Heart left ventricle (tissue), 16 donors: ENCODE measurements at regions not wholly inside any gene's neighbourhood (a gene's known extent, or its start where the extent isn't known, plus 50 kb on each side); places are given as distances from the start of the nearest gene placed in this dataset.

Experiments used
- ATAC-seq, 4 donors: fragments of 200-7000 bp; cut with Tn5 transposase; one replicate each; pipeline ENCODE4 v1.9.1; 2020 to 2022; ENCODE audit warnings: moderate library complexity in 4 of 4, mild to moderate bottlenecking in 3 of 4, moderate number of reproducible peaks in 1 of 4
- DNase-seq, 5 donors: peaks; one replicate each; pipeline ENCODE4 v3.0.0-alpha.2; 2020
- H3K27ac ChIP-seq, 12 donors: fragments of 200-600 bp; sonication (generic) in 4 of 12; one replicate each; pipeline versions ENCODE4 v1.5.0 to v1.8.0; 2016 to 2022; ENCODE audit warnings: mild to moderate bottlenecking in 2 of 12
- H3K27me3 ChIP-seq, 9 donors: fragments of 200-600 bp; sonication (generic) in 2 of 9; one replicate each; pipeline versions ENCODE4 v1.5.1 to v1.8.0; 2016 to 2022; ENCODE audit warnings: mild to moderate bottlenecking in 3 of 9
- H3K36me3 ChIP-seq, 9 donors: fragments of 200-600 bp; sonication (generic) in 2 of 9; one replicate each; pipeline versions ENCODE4 v1.5.0 to v1.8.0; 2018 to 2022; ENCODE audit warnings: mild to moderate bottlenecking in 2 of 9
- H3K4me1 ChIP-seq, 12 donors: fragments of 200-600 bp; sonication (generic) in 4 of 12; one replicate each; pipeline versions ENCODE4 v1.5.0 to v1.8.0; 2016 to 2022; ENCODE audit warnings: mild to moderate bottlenecking in 3 of 12
- H3K4me3 ChIP-seq, 12 donors: fragments of 200-600 bp; sonication (generic) in 4 of 12; one replicate each; pipeline versions ENCODE4 v1.5.0 to v1.8.0; 2017 to 2022; ENCODE audit warnings: mild to moderate bottlenecking in 9 of 12, moderate library complexity in 4 of 12
- H3K9me3 ChIP-seq, 12 donors: fragments of 200-600 bp; sonication (generic) in 4 of 12; one replicate each; pipeline versions ENCODE4 v1.5.0 to v1.8.0; 2016 to 2022; ENCODE audit warnings: mild to moderate bottlenecking in 1 of 12
- POLR2A ChIP-seq, 2 donors: fragments of 450-650 bp; IDR thresholded peaks; one replicate each; pipeline ENCODE4 v1.6.1; 2017; ENCODE audit warnings: antibody characterized with exemption in 2 of 2, mild to moderate bottlenecking in 2 of 2, moderate library complexity in 2 of 2
- WGBS, 4 donors: extraction: QIAGEN DNeasy Blood & Tissue Kit in 2 of 4; methylation state at CpG; one replicate each; pipeline versions ENCODE4 v1.1.5 to v1.1.7; 2013 to 2018; 5-methylcytosine and 5-hydroxymethylcytosine counted together
- intact Hi-C, 10 donors: fragments of 100-400 bp; cut with DNase I; formaldehyde crosslinking; loops; one replicate each; pipeline versions ENCODE4 v1.11.1 to v1.14.2; 2022
- TF ChIP-seq, protein P1 (sequence below), 12 donors: fragments of 200-600 bp; sonication (generic) in 4 of 12; IDR thresholded peaks; one replicate each; pipeline versions ENCODE4 v1.5.0 to v1.8.0; 2018 to 2022; ENCODE audit warnings: antibody characterized with exemption in 12 of 12, mild to moderate bottlenecking in 5 of 12
- donor health status: ischemic (EF 13 %, LVEDD 7.1; RV severe dilation, severe dysfunction).
- donor health status: healthy with polysubstance abuse.
- donor health status: DM: no; HTN: yes; CAD: no.
- donor health status: DM: no; HTN: no; CAD: no.
- donor health status: ischemic (EF 25% LVEDD 6.9; RV normal size, moderate dysfunction).
- donor health status: ischemic (EF 25% LVEDD 5.7; RV mildly dilated, moderate dysfunction).
- donor health status: healthy.
- donor health status: DM: yes; HTN: yes; CAD: no.
- donor health status: ischemic (EF 35%, LVEDD 5.7; RV mildly dilated, moderate dysfunction).
- donor health status: nonischemic (EF 11% LVEDD 7.7; RV severe dilation, severe dysfunction).
- donor health status: DM: yes; HTN: yes; CAD: no.
- donor health status: PGD.
- donor health status: ischemic (EF 29% LVEDD 5.4; RV normal size, mild dysfunction).
- donor health status: nonischemic (EF 23%, LVEDD 6.1; RV moderate dilation, normal function).

DNA sequence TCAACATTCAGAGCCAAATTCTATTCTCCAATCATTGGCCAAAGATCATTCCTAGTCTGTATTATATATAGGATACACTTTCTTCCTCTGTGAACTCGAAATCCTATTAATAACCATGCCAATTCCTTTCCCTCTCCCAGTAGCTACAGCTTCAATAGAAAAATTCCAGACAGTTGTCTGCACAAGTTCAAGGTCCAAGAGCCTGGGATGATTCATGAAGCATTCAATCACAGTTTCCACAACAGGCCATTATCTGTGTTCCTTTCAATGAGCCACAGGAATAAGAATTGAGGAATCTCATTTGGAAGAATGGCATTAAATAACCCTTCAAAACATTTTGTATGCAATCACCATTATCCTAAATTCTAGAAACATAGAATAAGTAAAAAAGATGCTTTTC is 437.4 kb downstream of the RMST start:
- WGBS, 4 donors = 41 to 63% (median 57%) methylated on average over 1 of the region's 1 CpG
- ATAC-seq = no peak
- peaks cover 0 to 5% (median 0%) of the 10 kb centered on the region in 9 donors for H3K27me3 ChIP-seq
- intact Hi-C loops = no loop called here
- no peaks in the 10 kb centered on the region for H3K9me3 ChIP-seq
- H3K36me3 ChIP-seq = no peaks in the 10 kb centered on the region
- H3K27ac ChIP-seq = no peak overlapping the region
- H3K4me3 ChIP-seq = no peak overlapping the region
- TF ChIP-seq POLR2A (IDR thresholded peaks at IDR 0.05) = no peak
- no peaks in the 10 kb centered on the region for H3K4me1 ChIP-seq
- no peak for DNase-seq

DNA sequence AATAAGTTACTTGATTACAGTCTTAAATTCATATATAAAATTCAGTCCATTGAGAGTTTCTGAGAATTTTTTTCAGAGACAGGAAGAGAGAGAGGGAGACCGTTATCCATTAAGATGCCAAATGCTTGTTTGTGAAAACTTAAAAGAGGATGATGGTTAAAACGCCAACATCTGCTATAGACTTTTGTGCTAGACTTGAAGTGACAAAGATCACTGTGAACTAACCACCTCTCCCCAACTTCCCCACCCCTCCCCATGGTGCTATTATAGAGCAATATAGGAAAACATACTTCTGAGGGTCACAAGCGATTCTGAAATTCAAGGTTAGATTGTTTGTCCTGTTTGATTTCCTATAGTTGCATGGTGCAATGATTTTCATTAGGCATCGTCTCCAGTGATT is 440.8 kb downstream of the RMST start:
- peaks cover 0 to 5% (median 0%) of the 10 kb centered on the region in 9 donors for H3K27me3 ChIP-seq
- WGBS, 4 donors = 73 to 80% (median 76%) methylated on average over 4 of the region's 4 CpGs
- H3K27ac ChIP-seq = no peak overlapping the region
- no peaks in the 10 kb centered on the region for H3K4me1 ChIP-seq
- H3K9me3 ChIP-seq = no peaks in the 10 kb centered on the region
- no peaks in the 10 kb centered on the region for H3K36me3 ChIP-seq
- ATAC-seq (no peak), DNase-seq (no peak)
- no peak overlapping the region for H3K4me3 ChIP-seq
- intact Hi-C loops = no loop called here
- TF ChIP-seq POLR2A (IDR thresholded peaks at IDR 0.05) = no peak
- TF ChIP-seq, protein P1, sequence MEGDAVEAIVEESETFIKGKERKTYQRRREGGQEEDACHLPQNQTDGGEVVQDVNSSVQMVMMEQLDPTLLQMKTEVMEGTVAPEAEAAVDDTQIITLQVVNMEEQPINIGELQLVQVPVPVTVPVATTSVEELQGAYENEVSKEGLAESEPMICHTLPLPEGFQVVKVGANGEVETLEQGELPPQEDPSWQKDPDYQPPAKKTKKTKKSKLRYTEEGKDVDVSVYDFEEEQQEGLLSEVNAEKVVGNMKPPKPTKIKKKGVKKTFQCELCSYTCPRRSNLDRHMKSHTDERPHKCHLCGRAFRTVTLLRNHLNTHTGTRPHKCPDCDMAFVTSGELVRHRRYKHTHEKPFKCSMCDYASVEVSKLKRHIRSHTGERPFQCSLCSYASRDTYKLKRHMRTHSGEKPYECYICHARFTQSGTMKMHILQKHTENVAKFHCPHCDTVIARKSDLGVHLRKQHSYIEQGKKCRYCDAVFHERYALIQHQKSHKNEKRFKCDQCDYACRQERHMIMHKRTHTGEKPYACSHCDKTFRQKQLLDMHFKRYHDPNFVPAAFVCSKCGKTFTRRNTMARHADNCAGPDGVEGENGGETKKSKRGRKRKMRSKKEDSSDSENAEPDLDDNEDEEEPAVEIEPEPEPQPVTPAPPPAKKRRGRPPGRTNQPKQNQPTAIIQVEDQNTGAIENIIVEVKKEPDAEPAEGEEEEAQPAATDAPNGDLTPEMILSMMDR (IDR thresholded peaks at IDR 0.05) = no peak

DNA sequence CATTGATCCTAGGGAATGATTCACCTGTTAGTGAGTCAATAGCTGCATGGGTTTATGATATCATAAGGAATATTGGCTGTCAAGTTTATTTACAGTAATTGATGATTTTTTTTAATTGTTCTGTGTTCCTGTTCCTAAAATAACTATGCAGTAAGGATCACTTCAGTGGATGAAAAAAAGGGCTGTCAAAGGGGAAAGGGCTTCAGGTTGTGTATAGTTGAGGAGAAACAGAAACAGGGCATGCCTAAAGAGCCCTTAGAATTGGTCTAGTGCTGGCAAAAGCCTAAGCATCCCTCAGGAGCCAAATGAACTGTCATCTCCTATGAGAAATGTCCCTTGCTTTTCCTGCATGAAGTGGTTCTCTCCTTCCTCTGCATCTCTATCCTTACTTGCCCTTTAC is 444.9 kb downstream of the RMST start:
- H3K4me3 ChIP-seq = no peak overlapping the region
- H3K9me3 ChIP-seq = no peaks in the 10 kb centered on the region
- intact Hi-C loops = no loop called here
- peaks cover 0 to 4% (median 0%) of the 10 kb centered on the region in 9 donors for H3K27me3 ChIP-seq
- TF ChIP-seq, protein P1 (IDR thresholded peaks at IDR 0.05) = no peak
- no peak for TF ChIP-seq POLR2A (IDR thresholded peaks at IDR 0.05)
- no peaks in the 10 kb centered on the region for H3K36me3 ChIP-seq
- H3K27ac ChIP-seq = no peak overlapping the region
- ATAC-seq = no peak
- DNase-seq = no peak
- H3K4me1 ChIP-seq = no peaks in the 10 kb centered on the region

DNA sequence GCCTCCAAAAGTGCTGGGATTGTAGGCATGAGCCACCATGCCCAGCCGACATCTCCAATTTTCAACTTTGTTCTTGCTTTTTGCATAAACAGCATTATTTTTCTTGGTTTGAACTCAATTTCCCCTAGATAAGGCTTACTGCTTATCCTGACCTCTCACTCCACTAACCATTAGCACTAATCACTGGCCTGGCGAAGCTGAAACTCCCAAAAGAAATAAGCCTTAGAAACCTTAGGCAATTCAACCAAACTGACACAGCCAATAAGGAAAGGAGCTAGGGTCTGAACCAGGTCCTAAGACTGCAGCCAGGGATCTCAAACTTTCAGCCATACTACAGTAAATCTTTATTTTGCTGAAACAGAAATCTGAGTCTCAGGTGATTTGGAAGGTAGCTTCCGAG is 448.0 kb downstream of the RMST start:
- H3K27me3 ChIP-seq = no peaks in the 10 kb centered on the region
- TF ChIP-seq, protein P1 (IDR thresholded peaks at IDR 0.05) = no peak
- TF ChIP-seq POLR2A (IDR thresholded peaks at IDR 0.05) = no peak
- DNase-seq = no peak
- no peak overlapping the region for H3K4me3 ChIP-seq
- intact Hi-C loops = no loop called here
- ATAC-seq = no peak
- no peaks in the 10 kb centered on the region for H3K9me3 ChIP-seq
- H3K4me1 ChIP-seq = no peaks in the 10 kb centered on the region
- WGBS, 4 donors = 74 to 85% (median 79%) methylated on average over 3 of the region's 3 CpGs
- H3K27ac ChIP-seq = no peak overlapping the region
- H3K36me3 ChIP-seq = no peaks in the 10 kb centered on the region

DNA sequence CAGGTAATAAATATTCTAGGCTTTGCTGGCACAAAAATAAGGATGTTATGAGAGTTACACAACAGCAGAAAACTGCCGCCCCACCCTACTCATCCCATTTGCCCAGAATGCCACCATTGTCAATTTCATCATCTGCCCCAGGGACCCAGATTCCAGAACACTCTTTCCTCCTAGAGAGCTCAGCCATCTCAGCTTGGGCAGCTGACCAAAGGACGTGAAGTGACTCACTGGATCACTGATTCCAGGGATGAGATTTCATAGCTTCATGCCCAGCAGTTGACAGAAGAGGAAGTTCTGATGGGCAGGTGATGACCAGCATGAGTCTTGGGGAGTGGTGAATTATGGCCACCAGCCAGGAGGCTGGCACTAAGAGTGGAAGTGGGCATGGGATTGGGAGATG is 450.3 kb downstream of the RMST start:
- no peak for DNase-seq
- Histone ChIP-seq H3K27ac (no peak overlapping the region), H3K9me3 (no peaks in the 10 kb centered on the region), H3K4me1 (no peaks in the 10 kb centered on the region), H3K27me3 (no peaks in the 10 kb centered on the region), H3K4me3 (no peak overlapping the region), H3K36me3 (no peaks in the 10 kb centered on the region)
- TF ChIP-seq, protein P1 (IDR thresholded peaks at IDR 0.05) = no peak
- no peak for TF ChIP-seq POLR2A (IDR thresholded peaks at IDR 0.05)
- intact Hi-C loops = no loop called here
- ATAC-seq = no peak
- WGBS, 4 donors = 68 to 77% (median 74%) methylated on average over 2 of the region's 2 CpGs
